GM12878 (cell line): ENCODE measurements at regions not wholly inside any gene's neighbourhood (a gene's known extent, or its start where the extent isn't known, plus 50 kb on each side); places are given as distances from the start of the nearest gene placed in this dataset.
"Not testable (repeated sequence)": the region's sequence is repeated elsewhere in the genome, so short reads cannot be mapped to it uniquely, and the experiment has no call there.

Experiments used
- EZH2 ChIP-seq: IDR thresholded peaks from 2 replicates; pipeline ENCODE4 v1.6.1; 2012; ENCODE audit warnings: low read depth, mild to moderate bottlenecking, control low read depth, inconsistent platforms, low read length, borderline replicate concordance; ENCODE audit not compliant: control insufficient read depth
- HDAC6 ChIP-seq: fragments of 200-600 bp; sonication (generic); IDR thresholded peaks from one replicate; pipeline ENCODE4 v1.8.0; 2017; ENCODE audit warnings: antibody characterized with exemption; ENCODE audit not compliant: unreplicated experiment
- MXI1 ChIP-seq: fragments of 150-350 bp; IDR thresholded peaks from 2 replicates; pipeline ENCODE4 v1.6.1; 2011; ENCODE audit warnings: low read depth, mild to moderate bottlenecking, inconsistent platforms, low read length, improper control_type of control experiment
- RELA ChIP-seq: fragments of 450-650 bp; IDR thresholded peaks from 2 replicates; pipeline ENCODE4 v1.8.0; 2014; ENCODE audit warnings: borderline replicate concordance; ENCODE audit not compliant: partially characterized antibody
- TF ChIP-seq, protein P1 (sequence below), 3 experiments: IDR thresholded peaks in 2 of 3; conservative IDR thresholded peaks in 1 of 3; 2 replicates each; pipeline ENCODE4 v1.5.1; 2011; ENCODE audit warnings: low read depth in 3 of 3, low read length in 3 of 3, mild to moderate bottlenecking in 3 of 3, control low read depth in 2 of 3, moderate library complexity in 2 of 3, inconsistent platforms in 1 of 3, mixed read lengths in 1 of 3; ENCODE audit not compliant: control insufficient read depth in 2 of 3, insufficient read depth in 1 of 3; ENCODE audit errors: extremely low read depth in 1 of 3

DNA sequence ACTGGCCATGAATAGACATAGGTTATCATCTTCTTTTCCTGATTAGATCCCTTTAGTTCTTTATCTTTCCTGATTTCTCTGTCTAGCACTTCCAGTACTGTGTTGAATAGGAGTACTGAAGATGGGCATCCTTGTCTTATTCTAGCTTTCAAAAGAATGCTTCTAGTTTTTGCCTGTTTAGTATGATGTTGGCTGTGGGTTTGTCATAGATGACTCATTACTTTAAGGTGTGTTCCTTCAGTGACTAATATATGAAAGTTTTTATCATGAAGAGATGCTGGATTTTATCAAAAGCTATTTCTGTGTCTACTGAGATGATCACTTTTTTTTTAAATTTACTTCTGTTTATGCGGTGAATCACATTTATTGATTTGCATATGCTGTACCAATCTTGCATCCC is 832.3 kb downstream of the PCDH11X start:
- not testable (repeated sequence) for TF ChIP-seq EZH2, MXI1, RELA, HDAC6
- TF ChIP-seq, protein P1, sequence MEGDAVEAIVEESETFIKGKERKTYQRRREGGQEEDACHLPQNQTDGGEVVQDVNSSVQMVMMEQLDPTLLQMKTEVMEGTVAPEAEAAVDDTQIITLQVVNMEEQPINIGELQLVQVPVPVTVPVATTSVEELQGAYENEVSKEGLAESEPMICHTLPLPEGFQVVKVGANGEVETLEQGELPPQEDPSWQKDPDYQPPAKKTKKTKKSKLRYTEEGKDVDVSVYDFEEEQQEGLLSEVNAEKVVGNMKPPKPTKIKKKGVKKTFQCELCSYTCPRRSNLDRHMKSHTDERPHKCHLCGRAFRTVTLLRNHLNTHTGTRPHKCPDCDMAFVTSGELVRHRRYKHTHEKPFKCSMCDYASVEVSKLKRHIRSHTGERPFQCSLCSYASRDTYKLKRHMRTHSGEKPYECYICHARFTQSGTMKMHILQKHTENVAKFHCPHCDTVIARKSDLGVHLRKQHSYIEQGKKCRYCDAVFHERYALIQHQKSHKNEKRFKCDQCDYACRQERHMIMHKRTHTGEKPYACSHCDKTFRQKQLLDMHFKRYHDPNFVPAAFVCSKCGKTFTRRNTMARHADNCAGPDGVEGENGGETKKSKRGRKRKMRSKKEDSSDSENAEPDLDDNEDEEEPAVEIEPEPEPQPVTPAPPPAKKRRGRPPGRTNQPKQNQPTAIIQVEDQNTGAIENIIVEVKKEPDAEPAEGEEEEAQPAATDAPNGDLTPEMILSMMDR (IDR thresholded peaks at IDR 0.05 in 2 of 3, conservative IDR thresholded peaks at IDR 0.05 in 1 of 3; ENCODE audit: control insufficient read depth in 2 of 3, extremely low read depth in 1 of 3, insufficient read depth in 1 of 3, low read depth in 3 of 3, low read length in 3 of 3): not testable (repeated sequence)
